Spinal cord (tissue), 9 donors: ENCODE measurements at regions not wholly inside any gene's neighbourhood (a gene's known extent, or its start where the extent isn't known, plus 50 kb on each side); places are given as distances from the start of the nearest gene placed in this dataset.

ENCODE experiments used
- DNase-seq, 6 donors: peaks; one replicate each; pipeline versions ENCODE4 v3.0.0 to v3.0.0-alpha.2; 2013 to 2015; ENCODE audit warnings: low spot score in 6 of 6, low read depth in 4 of 6
- H3K27ac ChIP-seq: one replicate; pipeline ENCODE4 v1.5.1; 2013; ENCODE audit warnings: low read depth, low read length, control low read depth
- H3K27me3 ChIP-seq: one replicate; pipeline ENCODE4 v1.6.1; 2013; ENCODE audit warnings: low read length; ENCODE audit not compliant: control insufficient read depth, insufficient read depth
- H3K36me3 ChIP-seq: one replicate; pipeline ENCODE4 v1.6.1; 2013; ENCODE audit warnings: low read length; ENCODE audit not compliant: control insufficient read depth, insufficient read depth
- H3K4me1 ChIP-seq: one replicate; pipeline ENCODE4 v1.6.1; 2013; ENCODE audit warnings: low read length; ENCODE audit not compliant: control insufficient read depth, insufficient read depth
- H3K4me3 ChIP-seq: one replicate; pipeline ENCODE4 v1.5.1; 2013; ENCODE audit warnings: low read depth, low read length, control low read depth
- H3K9me3 ChIP-seq: one replicate; pipeline ENCODE4 v1.6.1; 2013; ENCODE audit warnings: low read length; ENCODE audit not compliant: control insufficient read depth, insufficient read depth
- WGBS: methylation state at CpG from one replicate; pipeline ENCODE4 v1.1.5; 2013; ENCODE audit warnings: missing lambda C conversion rate; ENCODE audit not compliant: insufficient coverage; 5-methylcytosine and 5-hydroxymethylcytosine counted together
- donor health status: healthy.

DNA sequence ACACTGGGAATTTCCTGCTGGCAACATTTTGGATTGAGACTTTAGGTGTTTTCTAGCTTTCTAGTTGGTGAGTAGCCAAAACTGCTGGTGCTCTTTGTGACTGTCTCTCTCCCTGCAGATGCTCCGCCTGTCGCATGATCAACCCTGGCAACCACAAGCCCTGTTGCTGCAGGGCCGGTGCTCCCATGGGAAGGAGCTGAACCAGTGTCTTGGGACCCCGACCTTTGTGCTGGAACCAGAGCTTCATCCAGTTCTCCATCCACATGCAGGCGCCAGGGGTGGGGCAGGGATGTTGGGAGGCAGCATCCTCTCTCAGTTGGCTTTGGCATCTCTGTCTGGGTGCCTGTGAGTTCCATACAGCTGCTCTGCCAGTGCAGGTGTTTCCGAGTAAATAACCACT, 306.2 kb upstream of the MKI67 start:
- no peaks in the 10 kb centered on the region for H3K36me3 ChIP-seq
- H3K4me3 ChIP-seq: no peak overlapping the region
- peak in 3 of 6 donors; percentile 7 to 44 (median 17) for DNase-seq
- peaks cover 2% of the 10 kb centered on the region for H3K27me3 ChIP-seq
- WGBS: 44% methylated on average over 4 of the region's 6 CpGs
- peaks cover 36% of the 10 kb centered on the region for H3K4me1 ChIP-seq
- no peak overlapping the region for H3K27ac ChIP-seq
- no peaks in the 10 kb centered on the region for H3K9me3 ChIP-seq

DNA sequence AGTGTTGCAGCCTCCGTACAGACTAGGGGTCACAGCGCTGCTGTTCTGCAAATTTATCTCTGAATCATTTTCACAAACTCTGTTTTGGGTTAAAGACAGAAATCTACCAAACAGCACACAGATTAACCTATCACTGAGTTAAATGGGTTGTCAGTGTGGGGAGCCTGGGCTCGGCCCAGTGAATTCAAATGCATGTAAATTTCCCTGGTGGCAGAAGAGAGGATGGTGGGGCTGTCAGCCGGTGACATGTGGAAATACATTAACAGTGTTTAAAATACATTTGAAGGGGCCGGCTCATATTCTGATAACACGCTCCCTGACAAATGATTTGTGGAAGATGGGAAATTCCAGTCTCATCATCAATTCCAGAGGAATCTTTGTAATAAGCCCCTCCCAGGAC, 309.6 kb upstream of the MKI67 start:
- H3K36me3 ChIP-seq: no peaks in the 10 kb centered on the region
- 80% methylated on average over 1 of the region's 6 CpGs for WGBS
- H3K4me3 ChIP-seq: no peak overlapping the region

DNA sequence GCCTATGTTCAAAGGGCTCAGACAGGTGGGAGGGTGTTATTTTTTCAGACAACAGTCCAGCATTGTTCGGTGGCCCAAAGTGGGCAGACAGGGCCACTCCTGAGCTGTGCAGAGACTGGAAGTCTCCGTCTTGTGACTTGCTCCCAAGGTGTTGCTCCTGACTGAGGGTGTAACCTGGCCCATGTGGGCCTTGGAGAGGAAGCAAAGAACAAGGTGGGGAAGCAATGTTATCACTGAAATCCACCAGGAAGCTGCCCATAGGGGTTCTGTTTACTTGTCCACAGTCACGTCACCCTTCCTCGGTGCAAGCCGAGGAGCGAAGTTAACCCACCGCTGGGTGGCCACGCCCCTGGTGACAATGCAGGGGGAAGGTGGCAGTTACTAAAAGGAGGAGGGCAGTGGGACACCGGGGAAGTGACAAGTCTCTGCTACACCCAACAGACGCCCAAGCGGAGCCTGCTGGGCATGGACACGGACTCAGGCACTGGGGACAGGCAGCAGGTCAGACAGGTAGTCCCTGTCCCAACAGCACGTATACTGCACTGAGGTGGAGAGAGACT, 311.6 kb upstream of the MKI67 start:
- no peak for DNase-seq
- peaks cover 2% of the 10 kb centered on the region for H3K27me3 ChIP-seq
- 92% methylated on average over 13 of the region's 13 CpGs for WGBS

More for the DNA sequence above, 309.6 kb upstream of the MKI67 start:
- H3K9me3 ChIP-seq: no peaks in the 10 kb centered on the region
- H3K27me3 ChIP-seq: peaks cover 2% of the 10 kb centered on the region
- H3K4me1 ChIP-seq: peaks cover 22% of the 10 kb centered on the region
- H3K27ac ChIP-seq: no peak overlapping the region
- DNase-seq: no peak

DNA sequence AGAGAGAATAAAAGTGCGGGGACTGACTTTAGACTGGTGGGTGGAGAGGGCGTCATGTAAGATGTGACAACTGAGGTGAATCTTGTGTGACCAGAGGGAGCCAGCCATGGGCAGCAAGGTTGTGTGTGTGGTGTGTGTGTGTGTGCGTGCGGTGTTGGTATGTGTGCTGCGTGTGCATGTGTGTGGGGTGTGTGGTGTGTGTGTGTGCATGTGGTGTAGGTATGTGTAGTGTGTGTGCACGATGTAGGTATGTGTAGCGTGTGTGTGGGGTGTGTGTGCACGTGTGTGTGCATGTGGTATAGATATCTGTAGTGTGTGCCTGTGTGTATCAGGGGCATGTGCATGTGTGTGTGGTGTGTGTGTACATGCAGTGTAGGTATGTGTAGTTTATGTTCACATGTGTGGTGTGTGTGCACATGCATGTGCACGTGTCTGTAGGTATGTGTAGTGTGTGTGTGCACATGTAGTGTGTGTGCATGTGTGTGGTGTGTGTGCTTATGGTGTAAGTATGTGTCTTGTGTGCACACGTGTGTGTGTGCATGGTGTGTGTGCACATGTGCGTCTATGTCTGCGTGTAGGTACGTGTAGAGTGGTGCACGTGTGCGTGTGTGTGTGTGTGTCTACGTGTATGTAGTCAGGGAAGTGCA, 312.3 kb upstream of the MKI67 start:
- Histone ChIP-seq H3K27me3 (peaks cover 2% of the 10 kb centered on the region), H3K27ac (no peak overlapping the region), H3K36me3 (no peaks in the 10 kb centered on the region), H3K9me3 (no peaks in the 10 kb centered on the region), H3K4me1 (peaks cover 3% of the 10 kb centered on the region), H3K4me3 (no peak overlapping the region)
- no peak for DNase-seq
- WGBS: 96% methylated on average over 16 of the region's 16 CpGs

More for the DNA sequence above, 311.6 kb upstream of the MKI67 start:
- Histone ChIP-seq H3K36me3 (no peaks in the 10 kb centered on the region), H3K4me3 (no peak overlapping the region), H3K4me1 (peaks cover 3% of the 10 kb centered on the region), H3K27ac (no peak overlapping the region), H3K9me3 (no peaks in the 10 kb centered on the region)

DNA sequence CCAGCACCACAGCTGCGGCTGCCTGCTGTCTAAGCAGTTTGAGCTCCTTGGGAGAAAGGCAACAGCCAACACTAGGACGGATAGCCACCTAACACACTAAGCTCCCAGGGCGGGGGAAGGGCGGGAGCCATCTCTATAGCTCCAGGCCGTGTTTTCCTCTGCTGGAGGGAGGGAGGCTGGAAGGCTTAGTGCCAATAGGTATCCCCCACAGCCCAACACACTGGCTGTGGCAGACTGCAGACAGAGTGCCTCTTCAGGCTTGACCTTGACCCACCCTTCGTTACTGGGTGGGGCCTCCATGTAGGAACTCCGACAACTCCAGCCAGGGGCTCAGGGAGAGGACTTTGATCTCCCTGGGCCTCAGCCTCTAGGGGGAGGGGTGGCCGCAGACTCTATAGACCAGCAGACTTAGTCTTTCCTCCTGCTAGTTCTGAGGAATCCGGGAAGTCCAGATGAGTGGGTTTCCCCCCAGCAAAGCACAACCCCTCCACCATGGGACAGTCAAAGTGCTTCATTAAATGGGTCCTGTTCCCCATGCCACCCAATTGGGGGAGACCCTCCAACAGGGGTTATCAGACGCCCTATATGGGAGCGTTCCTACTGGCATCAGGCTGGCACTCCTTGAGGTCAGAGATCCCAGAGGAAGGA, 314.4 kb upstream of the MKI67 start:
- H3K27me3 ChIP-seq: peaks cover 1% of the 10 kb centered on the region
- H3K9me3 ChIP-seq: no peaks in the 10 kb centered on the region
- H3K4me1 ChIP-seq: no peaks in the 10 kb centered on the region
- WGBS: 76% methylated on average over 5 of the region's 11 CpGs
- DNase-seq: no peak
- no peaks in the 10 kb centered on the region for H3K36me3 ChIP-seq
- H3K27ac ChIP-seq: no peak overlapping the region
- no peak overlapping the region for H3K4me3 ChIP-seq

DNA sequence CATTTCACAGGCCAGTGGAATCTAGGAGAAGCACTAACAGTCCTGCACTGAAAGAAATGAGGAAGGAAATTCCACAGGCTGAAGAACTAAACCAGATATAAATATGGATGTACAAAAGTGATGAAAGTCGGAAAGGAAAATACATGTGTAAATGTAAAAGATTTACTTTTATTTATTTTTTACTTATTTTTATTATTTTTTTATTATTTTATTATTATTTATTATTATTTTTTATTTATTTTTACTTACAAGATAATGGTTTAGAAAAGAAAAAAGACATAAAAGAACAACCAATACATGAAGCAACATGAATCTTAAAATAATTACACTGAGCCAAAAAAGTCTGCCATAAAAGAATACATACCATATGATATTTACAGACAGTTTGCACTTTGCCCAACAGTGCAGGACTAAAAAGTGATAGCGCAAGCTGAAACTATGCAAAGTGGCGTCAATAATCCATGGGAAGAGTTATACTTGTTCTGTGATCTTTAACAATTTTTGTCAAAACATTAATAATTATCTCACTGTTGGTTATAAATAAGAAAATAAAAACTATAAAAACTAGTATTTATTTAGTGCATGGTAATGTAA, 317.8 kb upstream of the MKI67 start:
- no peak overlapping the region for H3K27ac ChIP-seq
- no peak for DNase-seq
- WGBS: no CpG with 5 or more reads among the region's 3 CpGs
- no peak overlapping the region for H3K4me3 ChIP-seq
- H3K9me3 ChIP-seq: no peaks in the 10 kb centered on the region
- no peaks in the 10 kb centered on the region for H3K36me3 ChIP-seq
- no peaks in the 10 kb centered on the region for H3K4me1 ChIP-seq
- no peaks in the 10 kb centered on the region for H3K27me3 ChIP-seq

DNA sequence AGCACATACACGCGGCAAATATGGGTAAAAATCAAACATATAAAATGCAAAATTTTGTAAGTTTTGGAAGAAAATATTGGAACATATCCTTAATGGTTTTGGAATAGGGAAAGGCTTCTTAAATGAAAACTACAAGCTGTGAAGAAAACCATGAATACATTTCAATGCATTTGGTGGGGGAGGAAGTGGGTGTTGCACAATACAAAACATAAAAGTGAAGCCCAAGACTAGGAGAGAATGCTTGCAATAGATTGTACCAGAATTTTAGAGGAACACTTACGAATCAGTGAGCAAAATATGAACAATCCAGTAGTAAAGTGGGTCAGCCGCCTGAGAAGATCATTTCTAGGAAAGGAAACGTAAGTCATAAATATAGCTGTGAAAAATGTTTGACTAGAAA, 322.6 kb upstream of the MKI67 start:
- WGBS: 100% methylated on average over 1 of the region's 5 CpGs
- Histone ChIP-seq H3K27ac (no peak overlapping the region), H3K36me3 (no peaks in the 10 kb centered on the region), H3K27me3 (no peaks in the 10 kb centered on the region), H3K4me1 (no peaks in the 10 kb centered on the region), H3K4me3 (no peak overlapping the region), H3K9me3 (no peaks in the 10 kb centered on the region)
- no peak for DNase-seq

DNA sequence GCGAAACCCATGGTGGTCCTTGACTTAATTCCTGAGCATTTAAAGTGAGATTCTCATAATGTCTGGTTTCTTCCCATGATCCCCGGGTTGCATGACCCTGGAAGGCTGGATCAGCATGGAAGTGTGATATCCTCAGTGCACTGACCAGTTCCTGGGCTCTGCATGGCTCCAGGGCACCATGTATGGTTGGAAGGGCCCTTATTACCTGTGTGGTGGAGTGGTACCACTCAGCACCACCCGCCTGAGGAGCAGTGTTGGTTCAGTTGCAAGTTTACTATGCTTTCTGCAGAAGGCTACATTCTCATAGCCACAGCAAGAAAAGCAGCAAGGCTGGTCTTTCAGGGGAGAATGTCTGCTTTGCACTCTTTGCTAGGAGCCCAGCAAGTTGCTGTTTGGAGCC, 325.7 kb upstream of the MKI67 start:
- 100% methylated on average over 3 of the region's 3 CpGs for WGBS
- Histone ChIP-seq H3K27me3 (no peaks in the 10 kb centered on the region), H3K4me1 (no peaks in the 10 kb centered on the region), H3K27ac (no peak overlapping the region), H3K36me3 (no peaks in the 10 kb centered on the region), H3K4me3 (no peak overlapping the region), H3K9me3 (no peaks in the 10 kb centered on the region)
- no peak for DNase-seq

DNA sequence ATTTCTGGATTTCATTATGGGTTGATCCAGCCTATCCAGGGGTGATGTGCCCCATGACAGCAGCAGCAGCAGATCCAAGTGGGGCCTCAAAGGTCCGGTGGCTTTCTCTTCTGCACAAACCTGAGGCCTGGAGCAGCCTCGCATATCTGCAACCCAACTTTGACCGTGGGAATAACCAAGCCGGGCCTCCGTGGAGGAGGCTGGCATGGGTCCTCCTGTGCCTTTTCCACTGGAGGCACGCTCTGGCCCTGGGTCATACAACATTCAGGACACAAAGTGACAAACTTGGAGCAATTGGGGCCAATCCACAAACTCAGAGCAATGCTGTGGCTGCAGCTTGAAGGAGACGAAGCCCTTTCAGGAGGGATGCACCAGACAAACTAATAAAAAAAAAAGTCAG, 330.0 kb upstream of the MKI67 start:
- no peaks in the 10 kb centered on the region for H3K36me3 ChIP-seq
- no peak for DNase-seq
- no peak overlapping the region for H3K4me3 ChIP-seq
- no peaks in the 10 kb centered on the region for H3K4me1 ChIP-seq
- WGBS: 92% methylated on average over 7 of the region's 7 CpGs
- no peak overlapping the region for H3K27ac ChIP-seq
- H3K9me3 ChIP-seq: no peaks in the 10 kb centered on the region
- no peaks in the 10 kb centered on the region for H3K27me3 ChIP-seq
